Cardiac fibroblast (primary cell): ENCODE measurements at regions not wholly inside any gene's neighbourhood (a gene's known extent, or its start where the extent isn't known, plus 50 kb on each side); places are given as distances from the start of the nearest gene placed in this dataset.
"Not testable (repeated sequence)": the region's sequence is repeated elsewhere in the genome, so short reads cannot be mapped to it uniquely, and the experiment has no call there.

ENCODE experiments used
- DNase-seq, 2 donors: peaks; one replicate each; pipeline versions ENCODE4 v3.0.0 to v3.0.0-alpha.2; 2010; ENCODE audit warnings: low read depth in 2 of 2
- H3K4me3 ChIP-seq, 2 donors: replicated peaks in 1 of 2; 1 replicate in 1 of 2; 2 replicates in 1 of 2; pipeline ENCODE4 v1.5.1; 2011; ENCODE audit warnings: low read depth in 2 of 2, low read length in 2 of 2, mild to moderate bottlenecking in 2 of 2, moderate library complexity in 1 of 2
- TF ChIP-seq, protein P1 (sequence below): IDR thresholded peaks from one replicate; pipeline ENCODE4 v1.5.1; 2011; ENCODE audit warnings: low read depth, mild to moderate bottlenecking, low read length, inconsistent platforms

DNA sequence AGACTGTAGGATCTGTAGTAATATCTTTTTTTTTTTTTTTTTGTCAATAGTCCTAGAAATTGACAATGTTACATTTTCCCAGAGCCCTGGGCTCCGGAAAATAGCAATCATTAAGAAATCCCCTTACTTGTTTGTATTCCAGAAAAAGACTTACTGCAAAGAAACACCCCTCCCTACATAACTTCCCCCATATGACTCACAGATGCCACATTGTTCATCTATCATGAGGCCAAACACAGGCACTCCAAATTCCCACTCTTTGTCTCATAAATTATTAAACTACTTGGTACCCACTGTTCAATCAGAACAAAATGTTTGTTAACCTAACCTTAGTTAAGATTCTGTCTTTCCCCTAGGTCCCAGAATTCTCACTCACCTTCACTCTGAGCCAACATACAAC is 53.5 kb downstream of the TEX51 start:
- DNase-seq = peak in 1 of 2 donors; percentile 9
- no peak overlapping the region for H3K4me3 ChIP-seq
- TF ChIP-seq, protein P1, sequence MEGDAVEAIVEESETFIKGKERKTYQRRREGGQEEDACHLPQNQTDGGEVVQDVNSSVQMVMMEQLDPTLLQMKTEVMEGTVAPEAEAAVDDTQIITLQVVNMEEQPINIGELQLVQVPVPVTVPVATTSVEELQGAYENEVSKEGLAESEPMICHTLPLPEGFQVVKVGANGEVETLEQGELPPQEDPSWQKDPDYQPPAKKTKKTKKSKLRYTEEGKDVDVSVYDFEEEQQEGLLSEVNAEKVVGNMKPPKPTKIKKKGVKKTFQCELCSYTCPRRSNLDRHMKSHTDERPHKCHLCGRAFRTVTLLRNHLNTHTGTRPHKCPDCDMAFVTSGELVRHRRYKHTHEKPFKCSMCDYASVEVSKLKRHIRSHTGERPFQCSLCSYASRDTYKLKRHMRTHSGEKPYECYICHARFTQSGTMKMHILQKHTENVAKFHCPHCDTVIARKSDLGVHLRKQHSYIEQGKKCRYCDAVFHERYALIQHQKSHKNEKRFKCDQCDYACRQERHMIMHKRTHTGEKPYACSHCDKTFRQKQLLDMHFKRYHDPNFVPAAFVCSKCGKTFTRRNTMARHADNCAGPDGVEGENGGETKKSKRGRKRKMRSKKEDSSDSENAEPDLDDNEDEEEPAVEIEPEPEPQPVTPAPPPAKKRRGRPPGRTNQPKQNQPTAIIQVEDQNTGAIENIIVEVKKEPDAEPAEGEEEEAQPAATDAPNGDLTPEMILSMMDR = no peak

DNA sequence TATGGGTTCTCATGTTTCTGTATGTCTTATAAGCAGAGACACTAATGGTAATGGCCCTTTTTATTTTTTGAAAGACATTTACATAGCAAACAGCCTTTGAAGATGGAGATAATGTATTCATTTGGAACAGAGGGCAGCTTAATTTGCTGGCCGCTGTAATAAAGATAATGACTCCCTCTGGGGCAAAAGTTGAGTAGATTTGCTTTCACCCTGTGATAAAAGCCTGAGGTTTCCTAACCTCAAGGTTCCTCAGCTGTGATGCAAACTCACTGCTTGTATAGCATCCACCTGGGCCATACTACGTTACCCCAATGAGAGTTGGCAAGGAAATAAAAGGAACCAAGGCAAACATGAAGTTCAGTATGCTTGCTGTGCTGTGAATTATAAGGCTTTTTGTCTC is 54.8 kb downstream of the TEX51 start:
- TF ChIP-seq, protein P1 = no peak
- no peak for DNase-seq
- no peak overlapping the region for H3K4me3 ChIP-seq

DNA sequence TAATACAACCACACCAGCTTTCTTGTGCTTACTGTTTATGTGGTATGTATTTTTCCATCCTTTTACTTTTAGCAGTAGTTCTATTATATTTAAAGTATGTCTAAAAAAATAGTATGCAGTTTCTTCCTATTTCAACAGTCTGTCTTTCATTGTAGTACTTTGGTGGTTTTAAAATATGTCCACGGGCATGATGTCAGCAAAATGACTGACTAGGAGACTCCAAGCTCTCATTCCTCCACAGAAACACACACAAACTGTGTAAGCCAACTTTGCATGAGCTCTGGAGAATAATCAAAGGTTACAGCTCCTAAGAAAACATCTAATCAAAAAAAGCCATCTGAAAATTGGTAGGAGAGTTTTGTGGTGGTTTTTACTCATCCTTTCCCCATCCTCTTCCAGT is 56.1 kb downstream of the TEX51 start:
- H3K4me3 ChIP-seq = no peak overlapping the region
- no peak for DNase-seq
- TF ChIP-seq, protein P1 = no peak

DNA sequence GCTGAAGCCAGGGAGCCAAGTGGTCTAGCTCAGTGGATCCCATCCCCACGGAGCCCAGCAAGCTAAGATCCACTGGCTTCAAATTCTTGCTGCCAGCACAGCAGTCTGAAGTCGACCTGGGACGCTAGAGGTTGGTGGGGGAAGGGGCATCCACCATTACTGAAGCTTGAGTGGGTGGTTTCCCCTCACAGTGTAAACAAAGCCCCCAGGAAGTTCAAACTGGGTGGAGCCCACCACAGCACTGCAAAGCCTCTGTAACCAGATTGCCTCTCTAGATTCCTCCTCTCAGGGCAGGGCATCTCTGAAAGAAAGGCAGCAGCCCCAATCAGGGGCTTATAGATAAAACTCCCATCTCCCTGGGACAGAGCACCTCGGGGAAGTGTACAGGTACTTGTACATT is 58.1 kb downstream of the TEX51 start:
- not testable (repeated sequence) for DNase-seq, H3K4me3 ChIP-seq

DNA sequence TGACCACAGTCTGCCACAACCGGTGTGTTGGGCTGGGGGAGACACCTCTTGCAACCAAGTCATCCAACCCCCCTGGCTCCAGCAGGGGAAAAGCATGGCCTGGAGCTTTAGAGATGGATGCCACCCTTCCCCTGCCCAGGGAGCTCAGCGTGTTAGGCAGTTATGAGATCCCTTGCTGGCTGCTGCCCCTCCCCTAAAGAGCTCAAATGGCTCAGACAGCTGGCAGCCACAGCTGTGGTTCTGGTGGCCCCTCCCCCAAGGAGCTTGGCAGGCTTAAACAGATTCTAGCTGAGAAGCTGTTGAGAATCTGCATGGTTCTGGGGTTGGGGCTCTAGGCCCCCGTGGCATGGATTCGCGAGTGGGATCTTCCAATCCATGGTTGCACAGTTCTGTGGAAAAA is 64.7 kb downstream of the TEX51 start:
- H3K4me3 ChIP-seq = no peak overlapping the region
- TF ChIP-seq, protein P1 = no peak
- no peak for DNase-seq

DNA sequence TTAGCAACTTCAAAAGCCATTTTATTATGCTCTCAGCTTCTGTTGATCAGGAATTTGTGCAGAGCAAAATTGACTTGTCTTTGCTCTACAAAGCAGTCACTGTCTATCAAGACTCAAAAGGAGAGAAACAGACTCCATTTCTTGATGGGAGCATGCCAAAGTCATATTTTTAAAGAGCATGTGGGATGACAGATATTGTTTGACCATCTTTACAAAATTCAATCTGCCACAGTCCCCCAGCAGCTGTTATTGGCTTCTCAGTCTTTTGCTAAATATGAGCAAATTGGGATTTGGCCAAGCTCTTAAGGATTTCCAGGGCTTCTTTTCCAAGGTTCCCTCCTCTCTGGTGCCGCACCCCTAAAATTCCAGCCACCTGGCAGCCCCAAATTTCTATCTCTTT is 67.9 kb downstream of the TEX51 start:
- TF ChIP-seq, protein P1 = no peak
- H3K4me3 ChIP-seq = no peak overlapping the region
- DNase-seq = no peak

DNA sequence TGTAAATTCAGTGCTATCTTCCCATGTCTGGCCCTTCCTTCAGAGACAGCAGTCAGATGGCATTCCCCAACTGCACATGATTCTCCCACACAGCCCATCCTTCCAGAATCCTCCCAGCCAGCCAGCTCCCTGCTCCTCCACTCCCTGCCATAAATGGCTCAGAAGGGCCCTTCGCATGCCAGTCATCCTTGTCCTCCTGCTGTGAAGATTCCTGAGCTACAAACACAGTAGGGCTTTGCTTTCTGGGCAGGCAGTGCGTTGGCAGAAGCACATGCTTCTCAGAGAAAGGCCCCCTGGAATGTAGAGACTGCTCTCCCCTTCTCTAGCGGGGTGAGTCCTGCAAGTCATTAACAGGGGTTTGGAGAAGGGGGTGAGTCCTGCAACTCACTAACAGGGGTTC is 71.9 kb downstream of the TEX51 start:
- no peak overlapping the region for H3K4me3 ChIP-seq
- DNase-seq = no peak
- TF ChIP-seq, protein P1 = no peak
